ENCODE measurements at regions not wholly inside any gene's neighbourhood (a gene's known extent, or its start where the extent isn't known, plus 50 kb on each side); places are given as distances from the start of the nearest gene placed in this dataset.

DNA sequence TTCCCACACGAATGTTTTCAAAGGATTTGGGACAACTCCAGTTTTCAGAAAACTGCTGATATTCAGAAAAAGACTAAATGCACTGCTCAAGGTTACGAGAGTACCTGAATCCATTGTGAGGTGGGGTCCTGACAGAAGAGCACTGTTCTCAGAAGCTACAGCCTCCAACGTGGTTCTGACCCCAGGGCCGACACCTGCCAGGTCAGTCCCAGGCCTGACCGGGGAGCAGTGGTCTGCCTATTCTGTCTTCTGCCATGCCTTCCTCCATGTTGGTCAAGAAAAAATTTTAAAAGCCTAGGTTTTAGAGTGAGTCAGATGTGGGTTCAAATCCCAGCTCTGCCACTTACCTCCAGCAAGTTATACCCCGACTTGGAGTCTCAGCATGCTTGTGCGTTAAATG lies 212.3 kb downstream of the BCL11A start:
- no peaks in the 10 kb centered on the region for H3K36me3 ChIP-seq (ENCODE audit: control insufficient read depth, insufficient read depth, low read length)
- no peak overlapping the region for H3K27ac ChIP-seq (ENCODE audit: low read length)
- no peaks in the 10 kb centered on the region for H3K4me1 ChIP-seq (ENCODE audit: control insufficient read depth, insufficient read depth, low read length)
- H3K4me3 ChIP-seq (ENCODE audit: low read depth in 2 of 2, low read length in 2 of 2): no peak overlapping the region
- ChIA-PET CTCF (no interaction called here), POLR2A (no interaction called here)
- TF ChIP-seq, protein P1, sequence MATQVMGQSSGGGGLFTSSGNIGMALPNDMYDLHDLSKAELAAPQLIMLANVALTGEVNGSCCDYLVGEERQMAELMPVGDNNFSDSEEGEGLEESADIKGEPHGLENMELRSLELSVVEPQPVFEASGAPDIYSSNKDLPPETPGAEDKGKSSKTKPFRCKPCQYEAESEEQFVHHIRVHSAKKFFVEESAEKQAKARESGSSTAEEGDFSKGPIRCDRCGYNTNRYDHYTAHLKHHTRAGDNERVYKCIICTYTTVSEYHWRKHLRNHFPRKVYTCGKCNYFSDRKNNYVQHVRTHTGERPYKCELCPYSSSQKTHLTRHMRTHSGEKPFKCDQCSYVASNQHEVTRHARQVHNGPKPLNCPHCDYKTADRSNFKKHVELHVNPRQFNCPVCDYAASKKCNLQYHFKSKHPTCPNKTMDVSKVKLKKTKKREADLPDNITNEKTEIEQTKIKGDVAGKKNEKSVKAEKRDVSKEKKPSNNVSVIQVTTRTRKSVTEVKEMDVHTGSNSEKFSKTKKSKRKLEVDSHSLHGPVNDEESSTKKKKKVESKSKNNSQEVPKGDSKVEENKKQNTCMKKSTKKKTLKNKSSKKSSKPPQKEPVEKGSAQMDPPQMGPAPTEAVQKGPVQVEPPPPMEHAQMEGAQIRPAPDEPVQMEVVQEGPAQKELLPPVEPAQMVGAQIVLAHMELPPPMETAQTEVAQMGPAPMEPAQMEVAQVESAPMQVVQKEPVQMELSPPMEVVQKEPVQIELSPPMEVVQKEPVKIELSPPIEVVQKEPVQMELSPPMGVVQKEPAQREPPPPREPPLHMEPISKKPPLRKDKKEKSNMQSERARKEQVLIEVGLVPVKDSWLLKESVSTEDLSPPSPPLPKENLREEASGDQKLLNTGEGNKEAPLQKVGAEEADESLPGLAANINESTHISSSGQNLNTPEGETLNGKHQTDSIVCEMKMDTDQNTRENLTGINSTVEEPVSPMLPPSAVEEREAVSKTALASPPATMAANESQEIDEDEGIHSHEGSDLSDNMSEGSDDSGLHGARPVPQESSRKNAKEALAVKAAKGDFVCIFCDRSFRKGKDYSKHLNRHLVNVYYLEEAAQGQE (IDR thresholded peaks at IDR 0.05; ENCODE audit: insufficient read depth in 1 of 2, low read depth in 2 of 2, low read length in 1 of 2): no peak
- no peak for TF ChIP-seq SIN3A (IDR thresholded peaks at IDR 0.05; ENCODE audit: borderline replicate concordance, insufficient read depth, low read depth, low read length)
- TF ChIP-seq TCF7L2 (IDR thresholded peaks at IDR 0.05; ENCODE audit: low read depth, low read length): no peak
- no peak for TF ChIP-seq POLR2AphosphoS5 (IDR thresholded peaks at IDR 0.05; ENCODE audit: low read depth, low read length)
- TF ChIP-seq, protein P2, sequence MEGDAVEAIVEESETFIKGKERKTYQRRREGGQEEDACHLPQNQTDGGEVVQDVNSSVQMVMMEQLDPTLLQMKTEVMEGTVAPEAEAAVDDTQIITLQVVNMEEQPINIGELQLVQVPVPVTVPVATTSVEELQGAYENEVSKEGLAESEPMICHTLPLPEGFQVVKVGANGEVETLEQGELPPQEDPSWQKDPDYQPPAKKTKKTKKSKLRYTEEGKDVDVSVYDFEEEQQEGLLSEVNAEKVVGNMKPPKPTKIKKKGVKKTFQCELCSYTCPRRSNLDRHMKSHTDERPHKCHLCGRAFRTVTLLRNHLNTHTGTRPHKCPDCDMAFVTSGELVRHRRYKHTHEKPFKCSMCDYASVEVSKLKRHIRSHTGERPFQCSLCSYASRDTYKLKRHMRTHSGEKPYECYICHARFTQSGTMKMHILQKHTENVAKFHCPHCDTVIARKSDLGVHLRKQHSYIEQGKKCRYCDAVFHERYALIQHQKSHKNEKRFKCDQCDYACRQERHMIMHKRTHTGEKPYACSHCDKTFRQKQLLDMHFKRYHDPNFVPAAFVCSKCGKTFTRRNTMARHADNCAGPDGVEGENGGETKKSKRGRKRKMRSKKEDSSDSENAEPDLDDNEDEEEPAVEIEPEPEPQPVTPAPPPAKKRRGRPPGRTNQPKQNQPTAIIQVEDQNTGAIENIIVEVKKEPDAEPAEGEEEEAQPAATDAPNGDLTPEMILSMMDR (IDR thresholded peaks at IDR 0.05): no peak
- no TSS peak for BruUV-seq (replicated peaks)
- H3K9me3 ChIP-seq (ENCODE audit: control insufficient read depth, insufficient read depth, low read depth, low read length): no peaks in the 10 kb centered on the region
- ATAC-seq (no peak), DNase-seq (ENCODE audit: low read depth, low spot score) (no peak)
- intact Hi-C loops (cut with micrococcal nuclease; ENCODE audit: unreplicated experiment): no loop called here
- in situ Hi-C loops (cut with HindIII; ENCODE audit: low pct_unique_long_range_greater_than_20kb, low sequenced_read_pairs): no loop called here
- no peaks in the 10 kb centered on the region for H3K27me3 ChIP-seq (ENCODE audit: control insufficient read depth, insufficient read depth, low read length)

DNA sequence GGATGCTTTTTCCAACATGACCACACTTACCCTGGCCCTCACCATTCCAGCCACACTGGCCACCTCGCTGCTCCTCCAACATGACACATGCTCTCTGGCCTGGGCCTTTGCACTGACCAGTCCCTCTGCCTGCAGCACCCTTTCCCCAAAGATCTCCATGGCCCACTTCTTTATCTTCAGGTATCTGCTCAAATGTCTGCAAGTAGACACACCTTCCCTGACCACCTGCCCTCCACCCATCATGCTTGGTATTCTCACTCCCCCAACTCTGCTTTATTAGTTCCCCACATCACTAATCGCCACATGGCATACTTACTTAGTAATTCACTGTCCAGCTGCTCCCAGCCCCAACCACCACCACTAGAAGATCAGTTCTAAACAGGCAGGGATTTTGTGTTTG lies 214.2 kb downstream of the BCL11A start:
- H3K36me3 ChIP-seq (ENCODE audit: control insufficient read depth, insufficient read depth, low read length): no peaks in the 10 kb centered on the region
- BruUV-seq (replicated peaks): no TSS peak
- DNase-seq (ENCODE audit: low read depth, low spot score): no peak
- ATAC-seq: no peak
- H3K4me1 ChIP-seq (ENCODE audit: control insufficient read depth, insufficient read depth, low read length): no peaks in the 10 kb centered on the region
- ChIA-PET POLR2A (no interaction called here), CTCF (no interaction called here)
- H3K4me3 ChIP-seq (ENCODE audit: low read depth in 2 of 2, low read length in 2 of 2): no peak overlapping the region
- in situ Hi-C loops (cut with HindIII; ENCODE audit: low pct_unique_long_range_greater_than_20kb, low sequenced_read_pairs) (no loop called here), intact Hi-C loops (cut with micrococcal nuclease; ENCODE audit: unreplicated experiment) (no loop called here)
- H3K27ac ChIP-seq (ENCODE audit: low read length): no peak overlapping the region
- no peaks in the 10 kb centered on the region for H3K9me3 ChIP-seq (ENCODE audit: control insufficient read depth, insufficient read depth, low read depth, low read length)
- TF ChIP-seq TCF7L2 (IDR thresholded peaks at IDR 0.05; ENCODE audit: low read depth, low read length) (no peak), POLR2AphosphoS5 (IDR thresholded peaks at IDR 0.05; ENCODE audit: low read depth, low read length) (no peak), SIN3A (IDR thresholded peaks at IDR 0.05; ENCODE audit: borderline replicate concordance, insufficient read depth, low read depth, low read length) (no peak)
- TF ChIP-seq, protein P2 (IDR thresholded peaks at IDR 0.05): no peak
- TF ChIP-seq, protein P1 (IDR thresholded peaks at IDR 0.05; ENCODE audit: insufficient read depth in 1 of 2, low read depth in 2 of 2, low read length in 1 of 2): no peak
- no peaks in the 10 kb centered on the region for H3K27me3 ChIP-seq (ENCODE audit: control insufficient read depth, insufficient read depth, low read length)
